Thoracic aorta (tissue), 2 donors: ENCODE measurements at regions not wholly inside any gene's neighbourhood (a gene's known extent, or its start where the extent isn't known, plus 50 kb on each side); places are given as distances from the start of the nearest gene placed in this dataset.

ENCODE experiments used
- ATAC-seq: fragments of 150-250 bp; one replicate; pipeline ENCODE4 v1.8.0; 2017; ENCODE audit warnings: low read depth; ENCODE audit not compliant: insufficient number of reproducible peaks, low FRiP score
- DNase-seq: peaks from one replicate; pipeline ENCODE4 v3.0.0-alpha.2; 2020; ENCODE audit warnings: low spot score
- H3K27ac ChIP-seq, 2 donors: fragments of 200-600 bp; sonication (generic); 1 replicate in 1 of 2; 2 replicates in 1 of 2; pipeline ENCODE4 v1.5.1; 2016; ENCODE audit warnings: mild to moderate bottlenecking in 2 of 2, moderate library complexity in 2 of 2
- H3K27me3 ChIP-seq: fragments of 200-600 bp; sonication (generic); replicated peaks from 2 replicates; pipeline ENCODE4 v1.6.0; 2016; ENCODE audit warnings: mild to moderate bottlenecking; ENCODE audit not compliant: insufficient read depth
- H3K36me3 ChIP-seq: fragments of 200-600 bp; sonication (generic); one replicate; pipeline ENCODE4 v1.5.1; 2016
- H3K4me1 ChIP-seq, 2 donors: fragments of 200-600 bp; sonication (generic); 1 replicate in 1 of 2; 2 replicates in 1 of 2; pipeline versions ENCODE4 v1.5.1 to v1.6.0; 2016; ENCODE audit warnings: low read depth in 2 of 2, mild to moderate bottlenecking in 1 of 2; ENCODE audit not compliant: control insufficient read depth in 1 of 2
- H3K4me3 ChIP-seq: fragments of 200-600 bp; sonication (generic); 2 replicates; pipeline ENCODE4 v1.5.1; 2016; ENCODE audit warnings: mild to moderate bottlenecking
- H3K9me3 ChIP-seq: fragments of 200-600 bp; sonication (generic); 2 replicates; pipeline ENCODE4 v1.5.1; 2016
- CTCF ChIP-seq: fragments of 200-600 bp; sonication (generic); IDR thresholded peaks from one replicate; pipeline ENCODE4 v1.5.1; 2019; ENCODE audit warnings: antibody characterized with exemption

GRCh38 chr12:28606967-28607557 lies 416.8 kb downstream of the CCDC91 start:
- DNase-seq: no peak
- no peaks in the 10 kb centered on the region for H3K27me3 ChIP-seq
- no peaks in the 10 kb centered on the region for H3K4me1 ChIP-seq
- H3K27ac ChIP-seq: no peak overlapping the region
- no peaks in the 10 kb centered on the region for H3K36me3 ChIP-seq
- TF ChIP-seq CTCF: no peak
- ATAC-seq: no peak
- H3K4me3 ChIP-seq: no peak overlapping the region
- no peaks in the 10 kb centered on the region for H3K9me3 ChIP-seq

DNA sequence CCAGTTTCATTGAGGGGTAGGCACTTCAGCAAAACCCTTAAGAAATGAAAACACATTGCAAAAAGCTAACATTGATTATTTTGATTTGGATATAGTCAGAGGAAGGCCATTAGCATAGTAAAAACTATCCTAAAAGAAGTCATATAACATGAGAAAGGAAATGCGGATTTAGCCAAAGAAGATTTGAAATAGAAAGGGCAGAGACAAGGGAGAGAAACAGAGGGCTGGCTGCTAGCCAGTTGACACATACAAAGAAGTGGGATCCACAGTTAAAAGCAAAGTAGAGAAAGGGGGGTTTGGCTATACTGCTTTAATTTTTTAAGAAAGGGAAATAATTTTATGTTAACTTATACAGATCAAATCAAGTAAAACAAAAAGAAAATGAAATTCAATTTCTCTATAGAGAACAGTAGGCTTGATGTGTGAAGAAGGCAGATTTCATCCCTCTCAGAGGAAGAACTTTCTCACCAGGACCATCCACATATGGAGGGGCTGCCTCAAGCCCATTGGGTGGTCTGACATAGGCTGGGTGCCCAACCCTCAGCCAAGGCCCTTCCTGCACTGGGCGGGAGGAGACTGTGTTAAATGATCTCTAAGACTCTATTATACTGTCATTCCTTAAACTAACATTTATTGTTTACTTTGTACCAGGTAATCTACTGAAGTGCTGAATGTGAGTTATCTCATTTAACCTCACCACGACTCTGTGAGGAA lies 420.3 kb downstream of the CCDC91 start:
- H3K4me3 ChIP-seq: no peak overlapping the region
- DNase-seq: no peak
- no peaks in the 10 kb centered on the region for H3K4me1 ChIP-seq
- H3K27me3 ChIP-seq: no peaks in the 10 kb centered on the region
- no peak overlapping the region for H3K27ac ChIP-seq
- H3K9me3 ChIP-seq: no peaks in the 10 kb centered on the region
- H3K36me3 ChIP-seq: no peaks in the 10 kb centered on the region
- ATAC-seq: no peak
- no peak for TF ChIP-seq CTCF

- Histone ChIP-seq H3K27me3 (no peaks in the 10 kb centered on the region), H3K27ac (no peak overlapping the region), H3K9me3 (no peaks in the 10 kb centered on the region), H3K36me3 (no peaks in the 10 kb centered on the region), H3K4me1 (no peaks in the 10 kb centered on the region), H3K4me3 (no peak overlapping the region)
- DNase-seq: no peak
- no peak for ATAC-seq
- no peak for TF ChIP-seq CTCF
Measured at GRCh38 chr12:28611115-28611435, 420.8 kb downstream of the CCDC91 start.

GRCh38 chr12:28611449-28611848 lies 421.2 kb downstream of the CCDC91 start:
- no peak for ATAC-seq

GRCh38 chr12:28618171-28618570 lies 427.9 kb downstream of the CCDC91 start:
- Histone ChIP-seq H3K4me1 (no peaks in the 10 kb centered on the region), H3K27me3 (no peaks in the 10 kb centered on the region), H3K36me3 (no peaks in the 10 kb centered on the region), H3K27ac (no peak overlapping the region), H3K4me3 (no peak overlapping the region), H3K9me3 (no peaks in the 10 kb centered on the region)
- ATAC-seq (no peak), DNase-seq (no peak)
- no peak for TF ChIP-seq CTCF

More at GRCh38 chr12:28611449-28611848, 421.2 kb downstream of the CCDC91 start:
- H3K27me3 ChIP-seq: no peaks in the 10 kb centered on the region
- no peaks in the 10 kb centered on the region for H3K9me3 ChIP-seq
- no peak for DNase-seq
- H3K27ac ChIP-seq: no peak overlapping the region
- TF ChIP-seq CTCF: no peak
- H3K4me1 ChIP-seq: no peaks in the 10 kb centered on the region
- no peak overlapping the region for H3K4me3 ChIP-seq
- no peaks in the 10 kb centered on the region for H3K36me3 ChIP-seq
